ENCODE measurements at regions not wholly inside any gene's neighbourhood (a gene's known extent, or its start where the extent isn't known, plus 50 kb on each side); places are given as distances from the start of the nearest gene placed in this dataset.
"Not testable (repeated sequence)": the region's sequence is repeated elsewhere in the genome, so short reads cannot be mapped to it uniquely, and the experiment has no call there.

DNA sequence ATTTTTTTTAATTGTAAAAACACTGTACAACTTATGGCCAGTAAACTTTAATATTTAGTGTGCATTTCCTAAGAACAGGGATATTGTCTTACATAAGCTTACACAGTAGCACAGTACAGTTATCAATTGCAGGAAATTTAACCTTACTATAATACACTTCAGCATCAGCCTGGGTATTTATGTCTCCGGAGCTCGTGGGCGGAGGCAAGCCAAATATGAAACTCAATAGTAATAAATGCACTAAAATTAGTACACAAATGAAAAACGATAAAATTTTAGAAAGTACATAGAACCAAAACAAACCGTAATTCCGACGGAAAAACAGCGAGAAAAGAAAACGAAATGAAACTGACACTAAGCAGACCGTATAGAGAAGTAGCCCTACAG, 91.2 kb downstream of the ANXA2R start:
- Mint-ChIP-seq H3K9me3 (ENCODE audit: unreplicated experiment) (peaks cover 6% of the 10 kb centered on the region), H3K36me3 (ENCODE audit: unreplicated experiment) (peaks cover 6% of the 10 kb centered on the region), H3K27me3 (ENCODE audit: unreplicated experiment) (peaks cover 2% of the 10 kb centered on the region), H3K4me3 (ENCODE audit: unreplicated experiment) (no peak overlapping the region), H3K4me1 (ENCODE audit: low read depth, unreplicated experiment) (no peaks in the 10 kb centered on the region), H3K27ac (ENCODE audit: unreplicated experiment) (no peak overlapping the region)
- DNase-seq: no peak
- no peak for TF ChIP-seq CTCF (IDR thresholded peaks at IDR 0.05; ENCODE audit: partially characterized antibody, unreplicated experiment)

DNA sequence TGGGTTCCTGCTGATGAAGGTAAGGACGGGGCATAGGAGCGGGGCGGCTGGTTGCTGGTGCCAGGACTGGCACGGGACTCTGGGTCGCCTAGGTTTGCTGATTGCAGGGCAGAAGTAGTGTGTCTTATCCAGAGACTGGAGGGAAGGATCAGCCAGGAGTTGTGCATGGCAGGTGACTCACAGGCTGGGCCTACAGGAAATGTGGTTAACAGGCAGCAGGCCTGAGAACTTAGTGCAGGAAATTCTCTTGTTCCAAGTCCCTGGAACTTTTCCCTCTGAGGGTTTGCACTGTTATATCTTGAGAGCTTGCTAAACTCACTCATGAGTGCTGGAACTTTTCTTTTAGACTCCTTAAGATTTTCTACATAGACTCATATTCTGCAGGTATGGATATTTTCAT, 95.1 kb downstream of the ANXA2R start:
- no peak overlapping the region for H3K27ac Mint-ChIP-seq (ENCODE audit: unreplicated experiment)
- H3K4me3 Mint-ChIP-seq (ENCODE audit: unreplicated experiment): no peak overlapping the region
- TF ChIP-seq CTCF (IDR thresholded peaks at IDR 0.05; ENCODE audit: partially characterized antibody, unreplicated experiment): no peak
- peaks cover 5% of the 10 kb centered on the region for H3K9me3 Mint-ChIP-seq (ENCODE audit: unreplicated experiment)
- peaks cover 3% of the 10 kb centered on the region for H3K4me1 Mint-ChIP-seq (ENCODE audit: low read depth, unreplicated experiment)
- H3K36me3 Mint-ChIP-seq (ENCODE audit: unreplicated experiment): no peaks in the 10 kb centered on the region
- DNase-seq: no peak
- H3K27me3 Mint-ChIP-seq (ENCODE audit: unreplicated experiment): peaks cover 7% of the 10 kb centered on the region

- Mint-ChIP-seq H3K4me3 (ENCODE audit: unreplicated experiment) (peak overlapping the region; percentile 62), H3K4me1 (ENCODE audit: low read depth, unreplicated experiment) (peaks cover 3% of the 10 kb centered on the region), H3K27me3 (ENCODE audit: unreplicated experiment) (peaks cover 7% of the 10 kb centered on the region), H3K9me3 (ENCODE audit: unreplicated experiment) (peaks cover 4% of the 10 kb centered on the region), H3K36me3 (ENCODE audit: unreplicated experiment) (no peaks in the 10 kb centered on the region), H3K27ac (ENCODE audit: unreplicated experiment) (no peak overlapping the region)
- no peak for TF ChIP-seq CTCF (IDR thresholded peaks at IDR 0.05; ENCODE audit: partially characterized antibody, unreplicated experiment)
- no peak for DNase-seq
Observed at GRCh38 chr5:42943931-42944631, 96.0 kb downstream of the ANXA2R start.

DNA sequence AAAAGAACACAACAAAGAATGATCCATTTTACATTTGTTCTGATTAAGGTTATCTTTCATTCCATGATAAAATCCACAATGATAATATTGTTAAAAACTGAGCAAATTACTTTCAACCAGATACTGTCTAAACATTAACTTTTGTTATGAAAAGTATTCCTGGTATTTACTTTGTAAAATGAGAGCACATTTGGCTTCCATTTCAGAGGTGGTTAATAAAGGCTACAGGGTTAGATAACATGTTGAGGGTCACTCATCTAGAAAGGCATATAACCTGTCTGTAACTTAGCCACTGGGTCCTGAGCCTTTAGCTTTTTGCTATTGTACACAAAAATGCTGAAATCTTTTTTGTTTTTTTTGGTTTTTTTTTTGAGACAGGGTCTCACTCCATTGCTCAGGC, 99.3 kb downstream of the ANXA2R start:
- Mint-ChIP-seq H3K27ac (ENCODE audit: unreplicated experiment) (no peak overlapping the region), H3K9me3 (ENCODE audit: unreplicated experiment) (peaks cover 9% of the 10 kb centered on the region), H3K36me3 (ENCODE audit: unreplicated experiment) (no peaks in the 10 kb centered on the region), H3K4me1 (ENCODE audit: low read depth, unreplicated experiment) (peaks cover 3% of the 10 kb centered on the region), H3K4me3 (ENCODE audit: unreplicated experiment) (no peak overlapping the region), H3K27me3 (ENCODE audit: unreplicated experiment) (peaks cover 7% of the 10 kb centered on the region)
- no peak for TF ChIP-seq CTCF (IDR thresholded peaks at IDR 0.05; ENCODE audit: partially characterized antibody, unreplicated experiment)
- no peak for DNase-seq

DNA sequence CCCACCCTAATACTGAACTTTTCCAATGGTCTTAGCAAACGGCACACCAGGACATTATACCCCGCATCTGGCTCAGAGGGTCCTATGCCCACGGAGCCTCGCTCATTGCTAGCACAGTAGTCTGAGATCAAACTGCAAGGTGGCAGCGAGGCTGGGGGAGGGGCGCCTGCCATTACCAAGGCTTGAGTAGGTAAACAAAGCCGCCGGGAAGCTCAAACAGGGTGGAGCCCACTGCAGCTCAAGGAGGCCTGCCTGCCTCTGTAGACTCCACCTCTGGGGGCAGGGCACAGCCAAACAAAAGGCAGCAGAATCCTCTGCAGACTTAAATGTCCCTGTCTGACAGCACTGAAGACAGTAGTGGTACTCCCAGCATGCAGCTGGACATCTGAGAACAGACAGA, 108.1 kb downstream of the ANXA2R start:
- H3K36me3 Mint-ChIP-seq (ENCODE audit: unreplicated experiment); H3K4me1 Mint-ChIP-seq (ENCODE audit: low read depth, unreplicated experiment); H3K4me3 Mint-ChIP-seq (ENCODE audit: unreplicated experiment); H3K27me3 Mint-ChIP-seq (ENCODE audit: unreplicated experiment); H3K27ac Mint-ChIP-seq (ENCODE audit: unreplicated experiment); DNase-seq: not testable (repeated sequence)
- peaks cover 11% of the 10 kb centered on the region for H3K9me3 Mint-ChIP-seq (ENCODE audit: unreplicated experiment)

- not testable (repeated sequence) for H3K36me3 Mint-ChIP-seq (ENCODE audit: unreplicated experiment); H3K27me3 Mint-ChIP-seq (ENCODE audit: unreplicated experiment); DNase-seq; H3K27ac Mint-ChIP-seq (ENCODE audit: unreplicated experiment); H3K4me1 Mint-ChIP-seq (ENCODE audit: low read depth, unreplicated experiment); H3K4me3 Mint-ChIP-seq (ENCODE audit: unreplicated experiment)
- peaks cover 11% of the 10 kb centered on the region for H3K9me3 Mint-ChIP-seq (ENCODE audit: unreplicated experiment)
Observed at GRCh38 chr5:42931451-42931850, 108.7 kb downstream of the ANXA2R start.

Data from glutamatergic neuron (in vitro differentiated cells).